ENCODE measurements at regions not wholly inside any gene's neighbourhood (a gene's known extent, or its start where the extent isn't known, plus 50 kb on each side); places are given as distances from the start of the nearest gene placed in this dataset.

DNA sequence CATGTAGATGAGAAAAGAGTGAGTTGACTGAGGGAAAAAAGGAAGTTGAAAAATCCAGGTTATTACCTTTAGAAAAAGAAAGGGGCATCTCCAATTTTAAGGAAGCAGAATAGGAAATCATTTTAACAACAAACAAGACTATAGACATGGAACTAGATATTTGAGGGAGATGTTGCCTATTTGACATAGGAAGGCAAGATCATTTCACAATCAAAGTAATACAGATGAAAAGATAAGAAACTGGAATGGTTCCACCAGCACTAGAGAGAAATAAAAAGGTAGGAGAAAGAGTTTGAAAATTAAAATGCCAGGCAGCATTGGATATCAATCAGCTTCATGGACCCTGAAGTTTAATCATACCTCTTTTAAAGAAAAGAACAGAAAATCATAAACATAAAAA is 881.0 kb upstream of the MGAT4C start:
- TF ChIP-seq TAF1 (IDR thresholded peaks at IDR 0.05; ENCODE audit: low read depth, low read length) (no peak), POLR2AphosphoS5 (IDR thresholded peaks at IDR 0.05; ENCODE audit: low read depth, low read length) (no peak), POLR2A (IDR thresholded peaks at IDR 0.05; ENCODE audit: low read depth, low read length) (no peak)

All from GM12891 (cell line).